GM12878 (cell line): ENCODE measurements at regions not wholly inside any gene's neighbourhood (a gene's known extent, or its start where the extent isn't known, plus 50 kb on each side); places are given as distances from the start of the nearest gene placed in this dataset.

Source experiments
- ATAC-seq: fragments of 200-7000 bp; cut with Tn5 transposase; 3 replicates; pipeline ENCODE4 v1.9.1; 2020; ENCODE audit warnings: mild to moderate bottlenecking, moderate library complexity
- BruUV-seq: library from RNA; stranded (reverse); fragments of 400-500 nt; replicated peaks from 2 replicates; lab custom pipeline; 2021; lab: Mats Ljungman, UMichigan
- CTCF ChIA-PET: fragments of 300-600 bp; sonication (Branson Sonifier 250); formaldehyde crosslinking; extraction: SDS; loops from one replicate; lab custom pipeline; 2021; ENCODE audit warnings: inconsistent platforms; lab: Yijun Ruan, JAX
- POLR2A ChIA-PET: fragments of 350-600 bp; formaldehyde crosslinking; extraction: SDS; loops from one replicate; lab custom pipeline; 2021; ENCODE audit warnings: inconsistent platforms; lab: Charles Lee
- RAD21 ChIA-PET: fragments of 300-600 bp; sonication (Branson Sonifier 250); formaldehyde crosslinking; loops from one replicate; lab custom pipeline; 2023; ENCODE audit warnings: antibody characterized with exemption; ENCODE audit not compliant: unreplicated experiment; lab: Charles Lee
- SMC1A ChIA-PET: fragments of 300-600 bp; sonication (Branson Sonifier 250); formaldehyde crosslinking; loops from one replicate; lab custom pipeline; 2023; ENCODE audit not compliant: unreplicated experiment, uncharacterized antibody; lab: Charles Lee
- DNase-seq: peaks from one replicate; pipeline ENCODE4 v3.0.0-alpha.2; 2011; ENCODE audit warnings: low read depth, low spot score
- FAIRE-seq: peaks from 3 replicates; lab custom pipeline; 2011; peaks lifted over from hg19 to GRCh38; lab: Jason Lieb, UNC
- H2AFZ ChIP-seq: 2 replicates; pipeline ENCODE4 v1.6.0; 2011; ENCODE audit warnings: low read depth, low read length, control low read depth; ENCODE audit not compliant: control insufficient read depth
- H3K27ac ChIP-seq: 2 replicates; pipeline ENCODE4 v1.5.1; 2011; ENCODE audit warnings: control low read depth; ENCODE audit not compliant: control insufficient read depth, insufficient read depth
- H3K27me3 ChIP-seq, 2 experiments: replicated peaks in 1 of 2; 2 replicates each; pipeline versions ENCODE4 v1.6.0 to v1.6.1; 2011; ENCODE audit warnings: low read length in 1 of 2; ENCODE audit not compliant: control insufficient read depth in 2 of 2, insufficient read depth in 2 of 2
- H3K36me3 ChIP-seq, 2 experiments: 2 replicates each; pipeline ENCODE4 v1.5.1; 2011; ENCODE audit warnings: low read length in 1 of 2; ENCODE audit not compliant: control insufficient read depth in 2 of 2, insufficient read depth in 2 of 2
- H3K4me1 ChIP-seq: 2 replicates; pipeline ENCODE4 v1.6.1; 2011; ENCODE audit warnings: mild to moderate bottlenecking, low read length, moderate library complexity, mixed read lengths; ENCODE audit not compliant: control insufficient read depth, insufficient read depth
- H3K4me2 ChIP-seq: 2 replicates; pipeline ENCODE4 v1.6.0; 2011; ENCODE audit warnings: control low read depth; ENCODE audit not compliant: control insufficient read depth, insufficient read depth
- H3K4me3 ChIP-seq: fragments of 200-600 bp; sonication (generic); 2 replicates; pipeline ENCODE4 v1.5.1; 2016
- H3K79me2 ChIP-seq: 2 replicates; pipeline ENCODE4 v1.6.0; 2011; ENCODE audit warnings: low read length; ENCODE audit not compliant: control insufficient read depth, insufficient read depth
- H3K9ac ChIP-seq: 2 replicates; pipeline ENCODE4 v1.8.0; 2011; ENCODE audit warnings: low read length, control low read depth, mixed read lengths; ENCODE audit not compliant: control insufficient read depth, insufficient read depth
- H3K9me3 ChIP-seq: replicated peaks from 3 replicates; pipeline ENCODE4 v1.5.1; 2011; ENCODE audit warnings: mild to moderate bottlenecking, low read length; ENCODE audit not compliant: control insufficient read depth, insufficient read depth
- H4K20me1 ChIP-seq: 2 replicates; pipeline ENCODE4 v1.6.0; 2011; ENCODE audit not compliant: control insufficient read depth, insufficient read depth
- ASH2L ChIP-seq: fragments of 300-600, 200-600 bp; sonication (generic); IDR thresholded peaks from 2 replicates; pipeline ENCODE4 v1.6.1; 2017; ENCODE audit warnings: low read depth, mild to moderate bottlenecking, borderline replicate concordance
- BMI1 ChIP-seq: fragments of 450-650 bp; IDR thresholded peaks from 2 replicates; pipeline ENCODE4 v1.6.1; 2016; ENCODE audit warnings: mild to moderate bottlenecking, moderate library complexity, borderline replicate concordance
- CREB1 ChIP-seq: IDR thresholded peaks from 2 replicates; pipeline ENCODE4 v1.6.1; 2012; ENCODE audit warnings: low read depth, mild to moderate bottlenecking, inconsistent platforms
- IRF4 ChIP-seq: IDR thresholded peaks from 2 replicates; pipeline ENCODE4 v1.6.1; 2011; ENCODE audit warnings: low read depth, low read length
- MAX ChIP-seq: IDR thresholded peaks from 2 replicates; pipeline ENCODE4 v1.6.1; 2012; ENCODE audit warnings: low read depth, low read length, improper control_type of control experiment
- MEF2A ChIP-seq: IDR thresholded peaks from 2 replicates; pipeline ENCODE4 v1.6.1; 2011; ENCODE audit warnings: low read depth, mild to moderate bottlenecking, low read length, moderate library complexity; ENCODE audit not compliant: insufficient read depth
- MEF2B ChIP-seq: fragments of 450-650 bp; IDR thresholded peaks from 2 replicates; pipeline ENCODE4 v1.6.1; 2018; ENCODE audit warnings: mild to moderate bottlenecking, moderate library complexity; ENCODE audit not compliant: partially characterized antibody, poor library complexity, severe bottlenecking
- NFYA ChIP-seq: IDR thresholded peaks from 2 replicates; pipeline ENCODE4 v1.6.1; 2011; ENCODE audit warnings: low read depth, mild to moderate bottlenecking, low read length, improper control_type of control experiment, borderline replicate concordance
- NKRF ChIP-seq: fragments of 450-650 bp; conservative IDR thresholded peaks from 2 replicates; pipeline ENCODE4 v1.6.1; 2017; ENCODE audit warnings: mild to moderate bottlenecking, moderate library complexity
- PAX5 ChIP-seq: IDR thresholded peaks from 2 replicates; pipeline ENCODE4 v1.6.1; 2011; ENCODE audit warnings: low read depth, low read length, borderline replicate concordance
- RB1 ChIP-seq: fragments of 450-650 bp; formaldehyde crosslinking; IDR thresholded peaks from 2 replicates; pipeline ENCODE4 v1.6.1; 2017; ENCODE audit warnings: mild to moderate bottlenecking, borderline replicate concordance
- SMAD5 ChIP-seq: IDR thresholded peaks from 2 replicates; pipeline ENCODE4 v1.6.1; 2016; ENCODE audit warnings: antibody characterized with exemption, low read depth
- SP1 ChIP-seq: IDR thresholded peaks from one replicate; pipeline ENCODE4 v1.6.1; 2011; ENCODE audit warnings: low read depth, low read length
- SREBF2 ChIP-seq: IDR thresholded peaks from 2 replicates; pipeline ENCODE4 v1.6.1; 2012; ENCODE audit warnings: mild to moderate bottlenecking, low read length
- STAT3 ChIP-seq: IDR thresholded peaks from 2 replicates; pipeline ENCODE4 v1.6.1; 2011; ENCODE audit warnings: low read depth, low read length, improper control_type of control experiment
- ZNF207 ChIP-seq: fragments of 450-650 bp; IDR thresholded peaks from 2 replicates; pipeline ENCODE4 v1.6.1; 2014; ENCODE audit warnings: antibody characterized with exemption, mild to moderate bottlenecking, borderline replicate concordance
- WGBS: methylation state at CpG from one replicate; pipeline ENCODE4 v1.1.6; 2016; ENCODE audit warnings: low lambda C conversion rate; ENCODE audit not compliant: insufficient replicate concordance, insufficient coverage; ENCODE audit errors: missing lambda C conversion rate; 5-methylcytosine and 5-hydroxymethylcytosine counted together
- in situ Hi-C: fragments of 300-500 bp; cut with MboI; formaldehyde crosslinking; loops from 9 replicates; pipeline ENCODE4 v1.14.3; 2018; ENCODE audit warnings: mixed read lengths
- intact Hi-C: fragments of 100-400 bp; cut with micrococcal nuclease; formaldehyde crosslinking; loops from one replicate; pipeline ENCODE4 v1.14.2; 2022; ENCODE audit not compliant: unreplicated experiment

- in situ Hi-C loops, result no loop called here
- Histone ChIP-seq H3K27me3 (no peaks in the 10 kb centered on the region), H3K4me1 (no peaks in the 10 kb centered on the region), H3K79me2 (no peaks in the 10 kb centered on the region), H4K20me1 (no peaks in the 10 kb centered on the region), H3K4me3 (no peak overlapping the region), H3K4me2 (no peak overlapping the region), H3K9ac (no peak overlapping the region), H3K36me3 (no peaks in the 10 kb centered on the region), H3K9me3 (no peaks in the 10 kb centered on the region), H2AFZ (no peak overlapping the region), H3K27ac (no peak overlapping the region)
- POLR2A ChIA-PET, result no interaction called here
- DNase-seq (no peak), ATAC-seq (no peak), FAIRE-seq (no peak)
- no peak for TF ChIP-seq MEF2B
- TF ChIP-seq SMAD5, result no peak
- no peak for TF ChIP-seq PAX5
- TF ChIP-seq STAT3, result no peak
- TF ChIP-seq NFYA, result no peak
- TF ChIP-seq NKRF, result no peak
- TF ChIP-seq ZNF207, result no peak
- no peak for TF ChIP-seq ASH2L
- TF ChIP-seq CREB1, result no peak
- TF ChIP-seq SREBF2, result no peak
- TF ChIP-seq BMI1, result no peak
- no peak for TF ChIP-seq MAX
- no peak for TF ChIP-seq MEF2A
- no peak for TF ChIP-seq IRF4
- no peak for TF ChIP-seq RB1
- no peak for TF ChIP-seq SP1
- SMC1A ChIA-PET, result no interaction called here
- no TSS peak for BruUV-seq
- WGBS, result 3% methylated on average over 2 of the region's 2 CpGs
- intact Hi-C loops, result no loop called here
- CTCF ChIA-PET, result interaction anchor here (1.3 to 1.6 kb wide), 3 partner anchors 14 to 419 kb away, joined by 3 to 6 read pairs (median 3); no protein-coding TSS in a partner anchor
- RAD21 ChIA-PET, result no interaction called here
Measured at GRCh38 chr5:146952168-146952567, 73.6 kb upstream of the PPP2R2B start.
